Aorta (tissue), 5 donors: ENCODE measurements at regions not wholly inside any gene's neighbourhood (a gene's known extent, or its start where the extent isn't known, plus 50 kb on each side); places are given as distances from the start of the nearest gene placed in this dataset.

Source experiments
- ATAC-seq: fragments of 200-7000 bp; cut with Tn5 transposase; one replicate; pipeline ENCODE4 v1.9.1; 2022; ENCODE audit warnings: moderate library complexity; ENCODE audit not compliant: low FRiP score
- DNase-seq, 2 donors: peaks; one replicate each; pipeline ENCODE4 v3.0.0-alpha.2; 2020
- H3K27ac ChIP-seq, 2 donors: one replicate each; pipeline ENCODE4 v1.5.1; 2013; ENCODE audit warnings: low read length in 2 of 2, mild to moderate bottlenecking in 2 of 2, moderate library complexity in 2 of 2, control low read depth in 1 of 2, inconsistent platforms in 1 of 2, low read depth in 1 of 2
- H3K27me3 ChIP-seq, 2 donors: one replicate each; pipeline ENCODE4 v1.6.1; 2013; ENCODE audit warnings: control low read depth in 1 of 2, low read length in 1 of 2, mild to moderate bottlenecking in 1 of 2, moderate library complexity in 1 of 2; ENCODE audit not compliant: insufficient read depth in 2 of 2, control insufficient read depth in 1 of 2
- H3K36me3 ChIP-seq, 2 donors: one replicate each; pipeline ENCODE4 v1.6.1; 2013; ENCODE audit warnings: control low read depth in 1 of 2, low read length in 1 of 2, mild to moderate bottlenecking in 1 of 2; ENCODE audit not compliant: insufficient read depth in 2 of 2, control insufficient read depth in 1 of 2
- H3K4me1 ChIP-seq, 2 donors: one replicate each; pipeline ENCODE4 v1.6.1; 2013; ENCODE audit warnings: low read length in 2 of 2, control low read depth in 1 of 2, mild to moderate bottlenecking in 1 of 2, moderate library complexity in 1 of 2; ENCODE audit not compliant: insufficient read depth in 2 of 2, control insufficient read depth in 1 of 2
- H3K4me3 ChIP-seq, 2 donors: one replicate each; pipeline ENCODE4 v1.5.1; 2013; ENCODE audit warnings: low read length in 2 of 2, control low read depth in 1 of 2, mild to moderate bottlenecking in 1 of 2
- H3K9me3 ChIP-seq: one replicate; pipeline ENCODE4 v1.6.1; 2013; ENCODE audit warnings: mild to moderate bottlenecking, low read length; ENCODE audit not compliant: control insufficient read depth
- WGBS, 2 donors: extraction: QIAGEN DNeasy Blood & Tissue Kit; methylation state at CpG; one replicate each; pipeline ENCODE4 v1.1.7; 2013; 5-methylcytosine and 5-hydroxymethylcytosine counted together
- intact Hi-C, 2 donors: fragments of 100-400 bp; cut with DNase I; formaldehyde crosslinking; loops; one replicate each; pipeline versions ENCODE4 v1.14.2 to v1.15.0; 2022
- donor health status: healthy with polysubstance abuse.
- donor health status: Bipolar disorder and iron deficiency.
- donor health status: DM: no; HTN: no; CAD: no.
- donor health status: DM: no; HTN: no; CAD: no.
- donor health status: DM: yes; HTN: yes; CAD: no.

DNA sequence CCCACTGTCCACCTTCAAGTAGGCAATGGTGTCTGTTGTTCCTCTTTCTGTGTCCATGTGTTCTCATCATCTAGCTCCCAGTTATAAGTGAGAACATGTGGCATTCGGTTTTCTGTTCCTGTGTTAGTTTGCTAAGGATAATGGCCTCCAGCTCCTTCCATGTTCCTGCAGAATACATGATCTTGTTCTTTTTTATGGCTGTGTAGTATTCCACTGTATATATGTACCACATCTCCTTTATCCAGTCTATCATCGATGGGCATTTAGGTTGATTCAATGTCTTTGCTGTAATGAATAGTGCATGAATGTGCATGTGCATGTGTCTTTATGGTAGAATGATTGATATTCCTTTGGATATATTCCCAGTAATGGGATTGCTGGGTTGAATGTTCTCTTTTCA, 123.3 kb upstream of the LHX5 start:
- intact Hi-C loops = no loop called here
- Histone ChIP-seq H3K9me3 (no peaks in the 10 kb centered on the region), H3K4me3 (no peak overlapping the region), H3K27me3 (no peaks in the 10 kb centered on the region), H3K36me3 (peaks cover 0 to 4% of the 10 kb centered on the region in 2 donors), H3K27ac (no peak overlapping the region), H3K4me1 (no peaks in the 10 kb centered on the region)
- ATAC-seq = no peak
- 71 to 73% methylated on average over 2 of the region's 2 CpGs for WGBS, 2 donors
- DNase-seq = no peak

DNA sequence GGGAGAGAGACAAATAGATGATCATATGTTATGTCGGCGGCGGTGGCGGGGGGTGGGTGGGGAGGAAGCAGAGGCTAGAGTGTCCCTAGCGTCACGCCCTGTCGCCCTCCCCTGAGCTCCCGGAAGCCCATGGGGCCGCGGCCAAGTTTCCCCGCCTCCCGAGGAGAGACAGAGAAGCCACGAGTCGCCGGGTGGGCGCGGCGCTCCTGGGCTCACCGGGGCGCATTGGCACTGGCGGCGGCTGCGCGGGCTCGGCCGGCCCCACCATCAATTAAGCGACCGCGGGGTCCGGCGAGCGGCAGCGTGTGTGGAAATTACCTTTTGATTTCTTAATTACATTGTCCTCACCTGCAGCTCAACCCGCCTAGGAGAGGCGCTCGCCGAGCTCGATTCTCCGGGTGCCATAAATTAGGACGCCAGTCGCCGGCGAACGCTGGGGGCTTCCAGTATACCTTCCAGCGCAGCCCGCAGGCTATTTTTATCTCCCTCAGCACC, 119.9 kb upstream of the LHX5 start:
- Histone ChIP-seq H3K27ac (no peak overlapping the region), H3K4me1 (no peaks in the 10 kb centered on the region), H3K4me3 (no peak overlapping the region), H3K36me3 (peaks cover 0 to 4% of the 10 kb centered on the region in 2 donors), H3K27me3 (no peaks in the 10 kb centered on the region), H3K9me3 (no peaks in the 10 kb centered on the region)
- intact Hi-C loops = no loop called here
- whole genome bisulfite sequencing, 2 donors = 1% methylated on average over 38 to 46 of the region's 46 CpGs
- DNase-seq (peak in 1 of 2 donors; percentile 50), ATAC-seq (no peak)

DNA sequence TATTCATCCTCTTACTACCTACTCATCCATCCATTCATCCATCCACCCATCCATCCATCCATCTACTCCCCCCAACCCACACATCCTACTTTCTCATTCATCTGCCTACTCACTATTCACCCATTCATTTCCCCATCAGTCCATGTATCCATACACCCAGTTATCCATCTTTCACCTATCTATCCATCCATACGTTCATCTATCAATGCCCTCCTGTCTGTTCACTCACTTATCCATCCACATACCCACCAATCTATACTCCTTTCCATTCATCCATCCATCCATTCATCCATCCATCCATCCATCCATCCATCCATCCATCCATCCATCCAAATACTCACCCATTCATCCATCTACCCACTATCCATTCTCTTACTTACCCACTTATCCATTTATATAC, 117.8 kb upstream of the LHX5 start:
- DNase-seq = no peak
- intact Hi-C loops = no loop called here
- Histone ChIP-seq H3K27me3 (no peaks in the 10 kb centered on the region), H3K36me3 (no peaks in the 10 kb centered on the region), H3K4me1 (no peaks in the 10 kb centered on the region), H3K27ac (no peak overlapping the region), H3K4me3 (no peak overlapping the region), H3K9me3 (no peaks in the 10 kb centered on the region)
- ATAC-seq = no peak
- WGBS, 2 donors = 59 to 72% methylated on average over 1 of the region's 1 CpG

DNA sequence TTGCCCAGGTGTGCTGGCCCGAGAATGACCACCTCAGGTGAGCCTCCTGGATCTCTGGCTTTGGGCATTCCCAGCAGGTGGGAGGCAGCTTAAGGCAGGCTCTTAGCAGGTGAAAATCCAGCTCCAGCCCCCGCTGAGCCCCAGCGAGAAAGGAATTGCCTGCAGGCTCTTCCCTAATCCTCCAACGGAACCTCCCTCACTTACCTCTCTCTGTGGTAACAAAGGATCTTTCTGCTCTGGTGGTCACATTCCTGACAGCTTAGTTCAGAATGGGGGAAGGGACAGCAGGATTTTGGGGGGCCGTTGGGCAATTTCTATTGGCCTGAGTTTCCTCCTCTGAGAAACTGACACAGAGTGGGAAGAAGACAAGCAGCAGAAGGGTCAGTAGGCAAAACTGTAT, 116.0 kb upstream of the LHX5 start:
- Histone ChIP-seq H3K27ac (no peak overlapping the region), H3K36me3 (no peaks in the 10 kb centered on the region), H3K27me3 (no peaks in the 10 kb centered on the region), H3K4me3 (no peak overlapping the region), H3K4me1 (no peaks in the 10 kb centered on the region), H3K9me3 (no peaks in the 10 kb centered on the region)
- 1 to 4% methylated on average over 5 of the region's 5 CpGs for WGBS, 2 donors
- intact Hi-C loops = no loop called here
- DNase-seq = no peak
- no peak for ATAC-seq

DNA sequence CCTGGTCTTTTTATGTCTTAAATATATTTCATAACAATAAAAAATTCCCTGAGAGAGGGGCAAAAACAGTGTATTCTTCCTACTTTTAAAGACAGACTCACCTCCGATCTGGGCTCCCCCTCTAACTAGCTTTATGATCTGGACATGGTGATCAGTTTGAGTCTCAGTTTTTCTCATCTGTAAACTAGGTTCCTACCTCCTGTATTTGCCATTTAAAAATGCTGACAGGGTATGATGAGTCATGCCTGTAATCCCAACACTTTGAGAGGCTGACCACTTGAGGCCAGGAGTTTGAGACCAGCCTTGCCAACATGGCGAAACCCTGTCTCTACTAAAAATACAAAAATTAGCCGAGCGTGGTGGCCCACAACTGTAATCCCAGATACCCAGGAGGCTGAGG, 114.8 kb upstream of the LHX5 start:
- DNase-seq (no peak), ATAC-seq (no peak)
- Histone ChIP-seq H3K9me3 (peaks cover 2% of the 10 kb centered on the region), H3K27me3 (no peaks in the 10 kb centered on the region), H3K36me3 (no peaks in the 10 kb centered on the region), H3K27ac (no peak overlapping the region), H3K4me3 (no peak overlapping the region), H3K4me1 (no peaks in the 10 kb centered on the region)
- 78 to 82% methylated on average over 4 of the region's 4 CpGs for WGBS, 2 donors
- intact Hi-C loops = no loop called here

DNA sequence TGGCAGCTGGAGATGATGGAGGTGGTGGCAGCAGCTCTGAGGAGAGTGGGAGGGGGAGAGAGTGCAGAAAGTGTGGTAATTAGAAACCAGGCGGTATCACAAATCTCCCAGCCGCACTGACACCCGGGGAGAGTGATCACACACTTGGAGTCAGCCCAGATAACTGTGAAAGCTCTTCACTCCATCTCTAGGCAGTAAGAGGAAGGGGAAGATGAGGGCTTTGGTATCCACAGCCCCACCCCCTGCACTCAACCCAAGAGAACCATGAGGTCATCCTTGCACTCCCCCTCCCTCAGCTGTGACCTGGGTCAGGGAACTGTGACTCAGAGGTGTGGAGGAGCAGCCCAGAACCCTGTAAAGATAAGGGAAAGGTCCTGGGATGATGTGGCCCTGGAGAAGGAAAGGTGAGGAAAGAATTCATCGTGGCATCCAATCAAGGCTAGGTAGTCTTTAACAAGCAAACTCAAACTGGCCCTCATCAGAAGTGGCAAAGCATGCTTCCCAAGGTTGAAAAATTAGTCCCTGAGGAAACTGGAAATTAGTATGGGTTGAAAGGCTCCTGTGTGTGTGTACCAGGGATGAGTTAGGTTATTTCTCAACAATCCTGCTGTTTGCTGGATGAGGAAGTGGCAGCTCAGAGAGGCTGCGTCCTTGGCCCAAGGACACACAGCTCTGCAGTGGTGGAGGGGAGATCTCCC, 111.0 kb upstream of the LHX5 start:
- 27 to 31% methylated on average over 5 of the region's 5 CpGs for WGBS, 2 donors
- H3K27ac ChIP-seq = no peak overlapping the region
- H3K9me3 ChIP-seq = peaks cover 2% of the 10 kb centered on the region
- H3K4me3 ChIP-seq = no peak overlapping the region
- intact Hi-C loops = no loop called here
- H3K27me3 ChIP-seq = no peaks in the 10 kb centered on the region
- no peaks in the 10 kb centered on the region for H3K36me3 ChIP-seq
- DNase-seq (no peak), ATAC-seq (no peak)
- H3K4me1 ChIP-seq = no peaks in the 10 kb centered on the region

DNA sequence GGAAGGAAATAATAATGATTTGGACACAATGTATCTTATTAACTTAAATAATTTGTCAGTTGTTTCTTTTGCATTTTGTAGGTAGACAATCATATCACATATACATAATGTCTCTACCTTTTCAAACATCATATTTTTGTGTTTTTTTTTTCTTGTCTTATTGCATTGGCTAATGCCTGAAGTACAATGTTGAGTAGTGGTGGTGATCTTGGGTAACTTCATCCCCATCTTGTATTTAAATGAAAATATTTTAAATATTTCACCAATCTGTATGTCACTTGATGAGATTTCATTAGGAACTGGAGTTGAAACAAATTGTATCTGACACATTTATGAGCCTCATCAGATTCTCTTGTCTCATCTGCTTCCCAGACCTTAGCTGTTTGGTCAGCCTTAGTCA, 109.7 kb upstream of the LHX5 start:
- no peak for DNase-seq

DNA sequence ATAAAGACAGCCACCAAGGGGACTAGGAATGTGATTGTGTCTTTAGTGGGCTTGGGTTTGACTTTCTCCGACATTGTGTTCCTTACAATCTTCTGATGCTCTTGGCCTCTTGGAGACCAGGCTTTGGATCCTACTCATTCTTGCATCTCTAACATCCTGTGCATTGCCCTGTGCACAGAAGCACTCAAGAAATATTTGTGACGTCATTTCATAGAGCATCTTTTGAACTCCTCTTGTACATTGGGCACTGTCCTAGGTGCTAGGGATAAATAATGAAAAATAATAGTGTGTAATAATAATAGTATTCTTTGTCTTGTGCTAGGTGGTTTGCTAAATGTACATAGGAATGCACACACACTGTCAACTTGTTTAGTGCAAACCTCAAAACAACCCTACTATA, 108.8 kb upstream of the LHX5 start:
- intact Hi-C loops = no loop called here
- Histone ChIP-seq H3K27me3 (no peaks in the 10 kb centered on the region), H3K4me3 (no peak overlapping the region), H3K27ac (no peak overlapping the region), H3K4me1 (no peaks in the 10 kb centered on the region), H3K36me3 (no peaks in the 10 kb centered on the region), H3K9me3 (peaks cover 2% of the 10 kb centered on the region)
- no peak for DNase-seq
- WGBS, 2 donors = 40 to 64% methylated on average over 2 of the region's 2 CpGs
- no peak for ATAC-seq

More for the DNA sequence above, 109.7 kb upstream of the LHX5 start:
- H3K4me3 ChIP-seq = no peak overlapping the region
- no peak for ATAC-seq
- H3K27me3 ChIP-seq = no peaks in the 10 kb centered on the region
- intact Hi-C loops = no loop called here
- H3K9me3 ChIP-seq = peaks cover 2% of the 10 kb centered on the region
- no peaks in the 10 kb centered on the region for H3K4me1 ChIP-seq
- no peaks in the 10 kb centered on the region for H3K36me3 ChIP-seq
- no peak overlapping the region for H3K27ac ChIP-seq

DNA sequence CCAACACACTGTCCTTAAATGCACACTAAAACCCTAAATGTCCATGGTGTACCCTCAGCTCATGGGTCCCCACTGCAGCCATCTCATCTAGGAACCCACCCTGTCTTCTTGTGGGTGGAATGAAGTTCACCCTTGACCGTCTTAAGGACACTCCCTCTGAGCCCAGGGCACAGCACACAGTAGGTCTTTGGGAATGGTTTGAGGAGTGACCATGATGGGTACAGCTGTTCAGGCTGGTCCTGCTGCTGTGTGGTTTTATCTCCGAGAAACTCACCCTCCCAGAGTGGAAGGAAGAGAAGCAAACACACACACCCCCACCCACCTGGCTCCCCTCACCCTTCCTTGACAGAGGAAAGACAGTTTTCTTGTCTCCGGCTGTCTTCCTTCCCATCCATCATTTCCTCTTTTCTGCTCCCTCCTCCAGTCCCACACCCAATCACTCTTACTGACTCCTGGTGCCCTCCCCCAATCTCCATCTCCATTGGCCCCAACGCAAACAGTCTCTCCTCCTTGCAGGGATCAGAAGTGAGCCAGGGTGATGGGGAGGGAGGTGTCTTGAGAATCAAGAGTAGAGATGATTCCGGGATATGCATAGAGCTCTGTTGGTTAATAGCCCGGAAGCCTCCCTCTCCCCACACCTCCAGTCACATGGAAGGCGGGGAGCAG, 105.9 kb upstream of the LHX5 start:
- DNase-seq (no peak), ATAC-seq (no peak)
- H3K27me3 ChIP-seq = no peaks in the 10 kb centered on the region
- intact Hi-C loops = no loop called here
- H3K27ac ChIP-seq = no peak overlapping the region
- no peak overlapping the region for H3K4me3 ChIP-seq
- H3K36me3 ChIP-seq = no peaks in the 10 kb centered on the region
- peaks cover 2% of the 10 kb centered on the region for H3K9me3 ChIP-seq
- WGBS, 2 donors = 25 to 27% methylated on average over 7 of the region's 7 CpGs
- no peaks in the 10 kb centered on the region for H3K4me1 ChIP-seq
